ENCODE measurements at regions not wholly inside any gene's neighbourhood (a gene's known extent, or its start where the extent isn't known, plus 50 kb on each side); places are given as distances from the start of the nearest gene placed in this dataset.

DNA sequence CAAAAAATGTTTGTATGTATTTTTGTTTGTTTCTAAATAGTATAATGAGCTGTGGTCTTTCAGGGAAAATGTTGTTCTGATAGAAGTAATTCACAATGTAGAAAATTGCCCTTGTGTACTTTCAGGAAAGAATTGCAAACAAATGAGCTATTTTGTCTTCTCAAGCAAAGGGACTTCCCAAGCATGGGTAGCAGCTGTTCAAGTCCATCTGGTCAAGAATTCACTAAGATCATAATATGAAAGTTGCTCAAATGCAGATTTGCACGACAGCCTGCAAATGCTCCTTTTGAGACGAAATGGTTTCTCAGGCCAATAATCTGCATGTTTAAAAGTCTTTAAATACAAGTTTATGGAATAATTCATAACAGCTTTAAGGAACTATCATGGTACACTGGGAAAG lies 51.9 kb upstream of the HNMT start:
- TF ChIP-seq EZH2 (IDR thresholded peaks at IDR 0.05) (no peak), POLR2AphosphoS5 (IDR thresholded peaks at IDR 0.05; ENCODE audit: borderline replicate concordance, low read depth, low read length) (no peak), FOXP2 (optimal IDR thresholded peaks at IDR 0.05; ENCODE audit: control extremely low read depth, extremely low read length, insufficient read depth) (no peak)

Data from SK-N-MC (cell line).